Neural cell (in vitro differentiated cells): ENCODE measurements at regions not wholly inside any gene's neighbourhood (a gene's known extent, or its start where the extent isn't known, plus 50 kb on each side); places are given as distances from the start of the nearest gene placed in this dataset.

ENCODE experiments used
- EP300 ChIP-seq: fragments of 450-650 bp; conservative IDR thresholded peaks from 2 replicates; pipeline ENCODE4 v1.6.1; 2014; ENCODE audit warnings: antibody characterized with exemption, mild to moderate bottlenecking, moderate library complexity; ENCODE audit not compliant: poor library complexity, severe bottlenecking
- TF ChIP-seq, protein P1 (sequence below): fragments of 450-650 bp; IDR thresholded peaks from 2 replicates; pipeline ENCODE4 v1.5.1; 2014; ENCODE audit warnings: antibody characterized with exemption, mild to moderate bottlenecking, moderate library complexity; ENCODE audit not compliant: poor library complexity, severe bottlenecking

DNA sequence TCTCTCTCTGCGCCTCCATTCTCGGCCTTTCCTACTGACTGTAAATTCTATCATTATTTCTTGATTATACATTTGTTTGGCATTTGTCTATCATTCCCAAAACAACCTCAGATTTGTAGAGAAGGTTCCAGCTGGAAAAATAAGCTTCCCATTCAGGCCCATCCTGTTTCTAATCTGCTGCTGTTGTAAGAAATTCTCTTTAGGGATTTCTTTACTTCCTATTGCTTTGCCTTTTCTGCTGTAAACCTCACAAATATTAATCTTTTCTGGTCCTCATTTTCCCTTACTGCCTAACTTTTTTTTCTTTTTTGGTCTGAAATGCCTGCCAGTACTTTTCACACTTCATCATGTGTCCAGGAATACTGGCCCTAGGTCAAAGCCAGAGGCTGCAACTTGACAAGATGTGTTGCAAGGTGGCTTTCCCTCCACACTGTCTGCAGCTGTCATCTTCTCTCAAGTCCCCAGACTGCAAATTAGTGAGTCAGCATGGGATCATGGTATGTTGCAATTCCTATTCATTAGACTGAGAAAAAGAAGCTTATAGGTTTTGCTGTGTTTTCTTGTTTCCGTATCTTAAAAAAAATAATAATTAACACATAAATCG is 858.7 kb upstream of the CHORDC1 start:
- TF ChIP-seq, protein P1, sequence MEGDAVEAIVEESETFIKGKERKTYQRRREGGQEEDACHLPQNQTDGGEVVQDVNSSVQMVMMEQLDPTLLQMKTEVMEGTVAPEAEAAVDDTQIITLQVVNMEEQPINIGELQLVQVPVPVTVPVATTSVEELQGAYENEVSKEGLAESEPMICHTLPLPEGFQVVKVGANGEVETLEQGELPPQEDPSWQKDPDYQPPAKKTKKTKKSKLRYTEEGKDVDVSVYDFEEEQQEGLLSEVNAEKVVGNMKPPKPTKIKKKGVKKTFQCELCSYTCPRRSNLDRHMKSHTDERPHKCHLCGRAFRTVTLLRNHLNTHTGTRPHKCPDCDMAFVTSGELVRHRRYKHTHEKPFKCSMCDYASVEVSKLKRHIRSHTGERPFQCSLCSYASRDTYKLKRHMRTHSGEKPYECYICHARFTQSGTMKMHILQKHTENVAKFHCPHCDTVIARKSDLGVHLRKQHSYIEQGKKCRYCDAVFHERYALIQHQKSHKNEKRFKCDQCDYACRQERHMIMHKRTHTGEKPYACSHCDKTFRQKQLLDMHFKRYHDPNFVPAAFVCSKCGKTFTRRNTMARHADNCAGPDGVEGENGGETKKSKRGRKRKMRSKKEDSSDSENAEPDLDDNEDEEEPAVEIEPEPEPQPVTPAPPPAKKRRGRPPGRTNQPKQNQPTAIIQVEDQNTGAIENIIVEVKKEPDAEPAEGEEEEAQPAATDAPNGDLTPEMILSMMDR: no peak
- no peak for TF ChIP-seq EP300
